Epithelial cell of esophagus (primary cell): ENCODE measurements at regions not wholly inside any gene's neighbourhood (a gene's known extent, or its start where the extent isn't known, plus 50 kb on each side); places are given as distances from the start of the nearest gene placed in this dataset.

ENCODE experiments used
- DNase-seq: peaks from one replicate; pipeline ENCODE4 v3.0.0; 2010; ENCODE audit warnings: low read depth
- H3K4me3 ChIP-seq: 2 replicates; pipeline ENCODE4 v1.5.1; 2011; ENCODE audit warnings: mild to moderate bottlenecking, low read length, control low read depth
- CTCF ChIP-seq: IDR thresholded peaks from 2 replicates; pipeline ENCODE4 v1.5.1; 2011; ENCODE audit warnings: low read depth, mild to moderate bottlenecking, low read length, control low read depth, inconsistent platforms; ENCODE audit not compliant: insufficient read depth; ENCODE audit errors: missing control alignments

DNA sequence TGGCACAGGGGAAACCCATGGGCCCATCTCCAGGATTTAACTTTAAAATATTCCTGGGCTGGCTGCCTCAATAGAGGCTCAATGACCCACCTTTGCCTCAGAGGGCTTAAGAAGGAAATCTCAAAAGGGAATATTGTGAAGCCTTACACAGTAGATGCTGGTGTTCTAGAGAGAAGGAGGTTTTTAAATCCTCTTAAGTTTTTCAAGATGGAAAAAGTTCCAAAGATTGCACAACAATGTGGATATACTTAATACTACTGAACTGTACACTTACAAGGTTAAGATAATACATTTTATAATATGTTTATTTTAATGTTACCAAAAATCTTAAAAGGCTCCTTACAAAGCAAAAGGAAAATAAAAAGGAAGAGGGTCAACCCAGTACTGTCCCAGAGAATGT lies 54.9 kb upstream of the LCLAT1 start:
- DNase-seq: no peak
- TF ChIP-seq CTCF: no peak
- H3K4me3 ChIP-seq: no peak overlapping the region

GRCh38 chr2:30393510-30393909 lies 53.5 kb upstream of the LCLAT1 start:
- TF ChIP-seq CTCF: no peak
- no peak overlapping the region for H3K4me3 ChIP-seq
- DNase-seq: no peak

DNA sequence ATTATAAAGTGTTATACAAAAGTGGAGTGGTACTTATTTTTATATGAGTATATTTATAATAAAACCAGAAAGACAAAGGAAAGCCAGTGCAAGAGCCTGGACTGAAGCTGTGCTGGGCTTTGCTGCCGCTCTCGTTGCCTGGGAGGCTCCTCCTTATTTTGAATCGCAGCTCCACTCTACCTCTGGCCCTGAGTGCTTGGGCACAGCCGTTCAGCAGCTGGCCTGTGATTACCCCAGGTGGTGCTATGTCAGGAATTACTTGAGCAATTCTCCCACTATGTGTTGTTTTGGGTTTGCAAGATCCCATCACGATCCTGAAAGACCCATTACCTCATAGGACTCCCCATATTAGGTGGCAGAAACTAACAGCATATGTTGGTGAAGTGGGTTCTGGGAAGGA lies 53.0 kb upstream of the LCLAT1 start:
- TF ChIP-seq CTCF: no peak
- H3K4me3 ChIP-seq: no peak overlapping the region
- no peak for DNase-seq

- no peak overlapping the region for H3K4me3 ChIP-seq
- no peak for TF ChIP-seq CTCF
- DNase-seq: no peak
These were observed 50.4 kb upstream of the LCLAT1 start for GRCh38 chr2:30396436-30397232.
